ENCODE measurements at regions not wholly inside any gene's neighbourhood (a gene's known extent, or its start where the extent isn't known, plus 50 kb on each side); places are given as distances from the start of the nearest gene placed in this dataset.

- Histone ChIP-seq H3K27me3 (ENCODE audit: control insufficient read depth in 1 of 2, insufficient read depth in 2 of 2, low read length in 2 of 2) (no peaks in the 10 kb centered on the region), H3K36me3 (ENCODE audit: control insufficient read depth in 2 of 2, insufficient read depth in 2 of 2, low read length in 1 of 2) (no peaks in the 10 kb centered on the region), H3K4me1 (ENCODE audit: control insufficient read depth in 2 of 2, insufficient read depth in 2 of 2, low read length in 1 of 2) (no peaks in the 10 kb centered on the region), H3K27ac (ENCODE audit: low read depth in 2 of 2, low read length in 1 of 2) (no peak overlapping the region), H3K9me3 (ENCODE audit: control insufficient read depth in 2 of 2, insufficient read depth in 1 of 2, low read depth in 1 of 2, low read length in 1 of 2) (peaks cover 0 to 2% of the 10 kb centered on the region in 2 donors), H3K4me3 (ENCODE audit: low read depth in 1 of 2, low read length in 2 of 2) (no peak overlapping the region)
- 32 to 41% methylated on average over 4 of the region's 4 CpGs for WGBS, 2 donors
Observed at GRCh38 chr7:153835103-153835502, 217.1 kb upstream of the DPP6 start.

- Histone ChIP-seq H3K4me1 (ENCODE audit: control insufficient read depth in 2 of 2, insufficient read depth in 2 of 2, low read length in 1 of 2) (no peaks in the 10 kb centered on the region), H3K9me3 (ENCODE audit: control insufficient read depth in 2 of 2, insufficient read depth in 1 of 2, low read depth in 1 of 2, low read length in 1 of 2) (peaks cover 0 to 2% of the 10 kb centered on the region in 2 donors), H3K27me3 (ENCODE audit: control insufficient read depth in 1 of 2, insufficient read depth in 2 of 2, low read length in 2 of 2) (no peaks in the 10 kb centered on the region), H3K4me3 (ENCODE audit: low read depth in 1 of 2, low read length in 2 of 2) (no peak overlapping the region), H3K27ac (ENCODE audit: low read depth in 2 of 2, low read length in 1 of 2) (no peak overlapping the region), H3K36me3 (ENCODE audit: control insufficient read depth in 2 of 2, insufficient read depth in 2 of 2, low read length in 1 of 2) (no peaks in the 10 kb centered on the region)
- 59 to 60% methylated on average over 7 of the region's 7 CpGs for WGBS, 2 donors
Observed at GRCh38 chr7:153835712-153836265, 216.4 kb upstream of the DPP6 start.

GRCh38 chr7:153838591-153838990, 213.6 kb upstream of the DPP6 start:
- H3K36me3 ChIP-seq (ENCODE audit: control insufficient read depth in 2 of 2, insufficient read depth in 2 of 2, low read length in 1 of 2): no peaks in the 10 kb centered on the region
- H3K27me3 ChIP-seq (ENCODE audit: control insufficient read depth in 1 of 2, insufficient read depth in 2 of 2, low read length in 2 of 2): no peaks in the 10 kb centered on the region
- H3K9me3 ChIP-seq (ENCODE audit: control insufficient read depth in 2 of 2, insufficient read depth in 1 of 2, low read depth in 1 of 2, low read length in 1 of 2): peaks cover 2 to 3% of the 10 kb centered on the region in 2 donors
- WGBS, 2 donors: 64 to 65% methylated on average over 4 of the region's 4 CpGs
- H3K4me3 ChIP-seq (ENCODE audit: low read depth in 1 of 2, low read length in 2 of 2): no peak overlapping the region
- peaks cover 0 to 3% of the 10 kb centered on the region in 2 donors for H3K4me1 ChIP-seq (ENCODE audit: control insufficient read depth in 2 of 2, insufficient read depth in 2 of 2, low read length in 1 of 2)
- H3K27ac ChIP-seq (ENCODE audit: low read depth in 2 of 2, low read length in 1 of 2): no peak overlapping the region

- Histone ChIP-seq H3K4me1 (ENCODE audit: control insufficient read depth in 2 of 2, insufficient read depth in 2 of 2, low read length in 1 of 2) (peaks cover 0 to 3% of the 10 kb centered on the region in 2 donors), H3K9me3 (ENCODE audit: control insufficient read depth in 2 of 2, insufficient read depth in 1 of 2, low read depth in 1 of 2, low read length in 1 of 2) (peaks cover 2 to 3% of the 10 kb centered on the region in 2 donors), H3K27ac (ENCODE audit: low read depth in 2 of 2, low read length in 1 of 2) (no peak overlapping the region), H3K27me3 (ENCODE audit: control insufficient read depth in 1 of 2, insufficient read depth in 2 of 2, low read length in 2 of 2) (no peaks in the 10 kb centered on the region), H3K4me3 (ENCODE audit: low read depth in 1 of 2, low read length in 2 of 2) (no peak overlapping the region), H3K36me3 (ENCODE audit: control insufficient read depth in 2 of 2, insufficient read depth in 2 of 2, low read length in 1 of 2) (no peaks in the 10 kb centered on the region)
- 92 to 93% methylated on average over 5 of the region's 5 CpGs for WGBS, 2 donors
Observed at GRCh38 chr7:153840861-153841260, 211.3 kb upstream of the DPP6 start.

GRCh38 chr7:153847828-153848227, 204.4 kb upstream of the DPP6 start:
- Histone ChIP-seq H3K27me3 (ENCODE audit: control insufficient read depth in 1 of 2, insufficient read depth in 2 of 2, low read length in 2 of 2) (no peaks in the 10 kb centered on the region), H3K4me1 (ENCODE audit: control insufficient read depth in 2 of 2, insufficient read depth in 2 of 2, low read length in 1 of 2) (peaks cover 0 to 2% of the 10 kb centered on the region in 2 donors), H3K4me3 (ENCODE audit: low read depth in 1 of 2, low read length in 2 of 2) (no peak overlapping the region), H3K27ac (ENCODE audit: low read depth in 2 of 2, low read length in 1 of 2) (no peak overlapping the region), H3K36me3 (ENCODE audit: control insufficient read depth in 2 of 2, insufficient read depth in 2 of 2, low read length in 1 of 2) (no peaks in the 10 kb centered on the region), H3K9me3 (ENCODE audit: control insufficient read depth in 2 of 2, insufficient read depth in 1 of 2, low read depth in 1 of 2, low read length in 1 of 2) (peaks cover 3% of the 10 kb centered on the region in 2 donors)
- 82 to 83% methylated on average over 11 of the region's 11 CpGs for WGBS, 2 donors

- no peak overlapping the region for H3K4me3 ChIP-seq (ENCODE audit: low read depth in 1 of 2, low read length in 2 of 2)
- WGBS, 2 donors: 75 to 78% methylated on average over 4 of the region's 4 CpGs
Observed at GRCh38 chr7:153852261-153852660, 199.9 kb upstream of the DPP6 start.

GRCh38 chr7:153858355-153858754, 193.8 kb upstream of the DPP6 start:
- 63 to 73% methylated on average over 4 of the region's 4 CpGs for WGBS, 2 donors

More at GRCh38 chr7:153852261-153852660, 199.9 kb upstream of the DPP6 start:
- Histone ChIP-seq H3K36me3 (ENCODE audit: control insufficient read depth in 2 of 2, insufficient read depth in 2 of 2, low read length in 1 of 2) (no peaks in the 10 kb centered on the region), H3K4me1 (ENCODE audit: control insufficient read depth in 2 of 2, insufficient read depth in 2 of 2, low read length in 1 of 2) (no peaks in the 10 kb centered on the region), H3K27me3 (ENCODE audit: control insufficient read depth in 1 of 2, insufficient read depth in 2 of 2, low read length in 2 of 2) (no peaks in the 10 kb centered on the region), H3K9me3 (ENCODE audit: control insufficient read depth in 2 of 2, insufficient read depth in 1 of 2, low read depth in 1 of 2, low read length in 1 of 2) (peaks cover 0 to 3% of the 10 kb centered on the region in 2 donors), H3K27ac (ENCODE audit: low read depth in 2 of 2, low read length in 1 of 2) (no peak overlapping the region)

GRCh38 chr7:153859239-153859638, 193.0 kb upstream of the DPP6 start:
- Histone ChIP-seq H3K4me1 (ENCODE audit: control insufficient read depth in 2 of 2, insufficient read depth in 2 of 2, low read length in 1 of 2) (no peaks in the 10 kb centered on the region), H3K27ac (ENCODE audit: low read depth in 2 of 2, low read length in 1 of 2) (no peak overlapping the region), H3K27me3 (ENCODE audit: control insufficient read depth in 1 of 2, insufficient read depth in 2 of 2, low read length in 2 of 2) (no peaks in the 10 kb centered on the region), H3K36me3 (ENCODE audit: control insufficient read depth in 2 of 2, insufficient read depth in 2 of 2, low read length in 1 of 2) (no peaks in the 10 kb centered on the region), H3K4me3 (ENCODE audit: low read depth in 1 of 2, low read length in 2 of 2) (no peak overlapping the region), H3K9me3 (ENCODE audit: control insufficient read depth in 2 of 2, insufficient read depth in 1 of 2, low read depth in 1 of 2, low read length in 1 of 2) (peaks cover 2 to 5% of the 10 kb centered on the region in 2 donors)
- 90 to 93% methylated on average over 6 of the region's 6 CpGs for WGBS, 2 donors

More at GRCh38 chr7:153858355-153858754, 193.8 kb upstream of the DPP6 start:
- no peak overlapping the region for H3K4me3 ChIP-seq (ENCODE audit: low read depth in 1 of 2, low read length in 2 of 2)
- no peaks in the 10 kb centered on the region for H3K4me1 ChIP-seq (ENCODE audit: control insufficient read depth in 2 of 2, insufficient read depth in 2 of 2, low read length in 1 of 2)
- no peaks in the 10 kb centered on the region for H3K36me3 ChIP-seq (ENCODE audit: control insufficient read depth in 2 of 2, insufficient read depth in 2 of 2, low read length in 1 of 2)
- no peaks in the 10 kb centered on the region for H3K27me3 ChIP-seq (ENCODE audit: control insufficient read depth in 1 of 2, insufficient read depth in 2 of 2, low read length in 2 of 2)
- H3K27ac ChIP-seq (ENCODE audit: low read depth in 2 of 2, low read length in 1 of 2): no peak overlapping the region
- H3K9me3 ChIP-seq (ENCODE audit: control insufficient read depth in 2 of 2, insufficient read depth in 1 of 2, low read depth in 1 of 2, low read length in 1 of 2): peaks cover 2 to 5% of the 10 kb centered on the region in 2 donors

- H3K27ac ChIP-seq (ENCODE audit: low read depth in 2 of 2, low read length in 1 of 2): no peak overlapping the region
- H3K36me3 ChIP-seq (ENCODE audit: control insufficient read depth in 2 of 2, insufficient read depth in 2 of 2, low read length in 1 of 2): no peaks in the 10 kb centered on the region
- H3K4me1 ChIP-seq (ENCODE audit: control insufficient read depth in 2 of 2, insufficient read depth in 2 of 2, low read length in 1 of 2): peaks cover 0 to 8% of the 10 kb centered on the region in 2 donors
- no peaks in the 10 kb centered on the region for H3K27me3 ChIP-seq (ENCODE audit: control insufficient read depth in 1 of 2, insufficient read depth in 2 of 2, low read length in 2 of 2)
- 6 to 9% methylated on average over 94 to 98 of the region's 98 CpGs for WGBS, 2 donors
- peaks cover 0 to 14% of the 10 kb centered on the region in 2 donors for H3K9me3 ChIP-seq (ENCODE audit: control insufficient read depth in 2 of 2, insufficient read depth in 1 of 2, low read depth in 1 of 2, low read length in 1 of 2)
- peak overlapping the region in 1 of 2 donors; percentile 23 for H3K4me3 ChIP-seq (ENCODE audit: low read depth in 1 of 2, low read length in 2 of 2)
Observed at GRCh38 chr7:153886506-153887441, 165.4 kb upstream of the DPP6 start.
